Panc1 (cell line): ENCODE measurements at regions not wholly inside any gene's neighbourhood (a gene's known extent, or its start where the extent isn't known, plus 50 kb on each side); places are given as distances from the start of the nearest gene placed in this dataset.

Source experiments
- ATAC-seq: fragments of 200-7000 bp; cut with Tn5 transposase; 2 replicates; pipeline ENCODE4 v1.9.1; 2020; ENCODE audit warnings: mild to moderate bottlenecking, moderate library complexity
- BruUV-seq: library from RNA; stranded (reverse); fragments of 400-500 nt; replicated peaks from 2 replicates; lab custom pipeline; 2021; lab: Mats Ljungman, UMichigan
- CTCF ChIA-PET: fragments of 300-600 bp; sonication (Branson Sonifier 250); formaldehyde crosslinking; loops from one replicate; lab custom pipeline; 2022; ENCODE audit warnings: antibody characterized with exemption; lab: Charles Lee
- POLR2A ChIA-PET: fragments of 300-600 bp; sonication (Branson Sonifier 250); formaldehyde crosslinking; loops from one replicate; lab custom pipeline; 2022; ENCODE audit warnings: antibody characterized with exemption; lab: Charles Lee
- DNase-seq: peaks from one replicate; pipeline ENCODE4 v3.0.0-alpha.2; 2010; ENCODE audit warnings: low read depth, low spot score
- H3K27ac ChIP-seq: 2 replicates; pipeline ENCODE4 v1.5.1; 2011; ENCODE audit warnings: mild to moderate bottlenecking, low read length, inconsistent platforms
- H3K27me3 ChIP-seq: fragments of 200-500 bp; sonication (Bioruptor generic); 2 replicates; pipeline ENCODE4 v1.6.0; 2014; ENCODE audit warnings: low read length, inconsistent platforms; ENCODE audit not compliant: control insufficient read depth, insufficient read depth
- H3K36me3 ChIP-seq: fragments of 200-500 bp; sonication (Bioruptor generic); 2 replicates; pipeline ENCODE4 v1.5.1; 2014; ENCODE audit warnings: inconsistent platforms, mild to moderate bottlenecking, low read length, moderate library complexity; ENCODE audit not compliant: control insufficient read depth, insufficient read depth
- H3K4me1 ChIP-seq: 2 replicates; pipeline ENCODE4 v1.5.1; 2011; ENCODE audit warnings: inconsistent platforms, mild to moderate bottlenecking, low read length, moderate library complexity; ENCODE audit not compliant: control insufficient read depth, insufficient read depth
- H3K4me3 ChIP-seq, 2 experiments: 2 replicates each; pipeline ENCODE4 v1.5.1; 2011 to 2012; ENCODE audit warnings: low read depth in 2 of 2, low read length in 2 of 2, mild to moderate bottlenecking in 2 of 2, inconsistent platforms in 1 of 2, moderate library complexity in 1 of 2
- H3K9me3 ChIP-seq: fragments of 200-500 bp; sonication (Bioruptor generic); 2 replicates; pipeline ENCODE4 v1.5.1; 2014; ENCODE audit warnings: low read depth, mild to moderate bottlenecking, inconsistent platforms, low read length, moderate library complexity; ENCODE audit not compliant: control insufficient read depth, insufficient read depth
- POLR2AphosphoS5 ChIP-seq: IDR thresholded peaks from 2 replicates; pipeline ENCODE4 v1.6.1; 2012; ENCODE audit warnings: mild to moderate bottlenecking, low read depth, low read length, moderate library complexity
- SIN3A ChIP-seq: IDR thresholded peaks from 2 replicates; pipeline ENCODE4 v1.6.1; 2012; ENCODE audit warnings: low read depth, mild to moderate bottlenecking, low read length, moderate library complexity, borderline replicate concordance; ENCODE audit not compliant: insufficient read depth
- TCF7L2 ChIP-seq: IDR thresholded peaks from 2 replicates; pipeline ENCODE4 v1.6.1; 2011; ENCODE audit warnings: mild to moderate bottlenecking, low read depth, low read length, inconsistent platforms
- in situ Hi-C: cut with HindIII; loops from 2 replicates; pipeline ENCODE4 v1.10.0; 2016; ENCODE audit warnings: low sequenced_read_pairs, low pct_unique_long_range_greater_than_20kb
- intact Hi-C: fragments of 100-400 bp; cut with micrococcal nuclease; formaldehyde crosslinking; loops from one replicate; pipeline ENCODE4 v1.10.0; 2022; ENCODE audit not compliant: unreplicated experiment
- TF ChIP-seq, protein P1 (sequence below), 2 experiments: IDR thresholded peaks; 2 replicates each; pipeline ENCODE4 v1.6.1; 2011 to 2012; ENCODE audit warnings: low read depth in 2 of 2, control low read depth in 1 of 2, low read length in 1 of 2, mild to moderate bottlenecking in 1 of 2, moderate library complexity in 1 of 2; ENCODE audit not compliant: insufficient read depth in 1 of 2
- TF ChIP-seq, protein P2 (sequence below): fragments of 450-650 bp; IDR thresholded peaks from 2 replicates; pipeline ENCODE4 v1.5.1; 2017; ENCODE audit warnings: mild to moderate bottlenecking

DNA sequence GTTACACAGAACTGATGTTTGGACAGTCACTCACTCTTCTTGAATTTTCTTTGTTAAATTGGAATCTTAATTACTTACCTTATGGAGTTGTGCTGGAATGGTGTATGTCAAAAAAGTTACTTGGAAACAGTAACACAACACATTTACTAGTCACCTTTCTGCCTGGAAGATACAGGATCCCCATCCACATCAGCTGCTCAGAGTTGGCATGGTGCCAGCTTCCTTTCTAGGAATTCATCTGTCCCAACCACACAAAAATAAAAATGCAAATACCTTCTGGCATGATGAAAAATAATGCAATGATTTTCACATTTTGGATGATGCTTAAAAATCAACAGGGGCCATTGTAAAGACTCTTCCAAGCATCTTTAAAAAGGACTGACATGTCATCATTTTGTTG is 341.5 kb downstream of the TMEM38B start:
- H3K4me1 ChIP-seq = no peaks in the 10 kb centered on the region
- no peak for ATAC-seq
- BruUV-seq = no TSS peak
- H3K4me3 ChIP-seq = no peak overlapping the region
- in situ Hi-C loops = no loop called here
- H3K27me3 ChIP-seq = no peaks in the 10 kb centered on the region
- no peaks in the 10 kb centered on the region for H3K9me3 ChIP-seq
- ChIA-PET CTCF (no interaction called here), POLR2A (no interaction called here)
- no peak for DNase-seq
- TF ChIP-seq TCF7L2 (no peak), POLR2AphosphoS5 (no peak), SIN3A (no peak)
- TF ChIP-seq, protein P1, sequence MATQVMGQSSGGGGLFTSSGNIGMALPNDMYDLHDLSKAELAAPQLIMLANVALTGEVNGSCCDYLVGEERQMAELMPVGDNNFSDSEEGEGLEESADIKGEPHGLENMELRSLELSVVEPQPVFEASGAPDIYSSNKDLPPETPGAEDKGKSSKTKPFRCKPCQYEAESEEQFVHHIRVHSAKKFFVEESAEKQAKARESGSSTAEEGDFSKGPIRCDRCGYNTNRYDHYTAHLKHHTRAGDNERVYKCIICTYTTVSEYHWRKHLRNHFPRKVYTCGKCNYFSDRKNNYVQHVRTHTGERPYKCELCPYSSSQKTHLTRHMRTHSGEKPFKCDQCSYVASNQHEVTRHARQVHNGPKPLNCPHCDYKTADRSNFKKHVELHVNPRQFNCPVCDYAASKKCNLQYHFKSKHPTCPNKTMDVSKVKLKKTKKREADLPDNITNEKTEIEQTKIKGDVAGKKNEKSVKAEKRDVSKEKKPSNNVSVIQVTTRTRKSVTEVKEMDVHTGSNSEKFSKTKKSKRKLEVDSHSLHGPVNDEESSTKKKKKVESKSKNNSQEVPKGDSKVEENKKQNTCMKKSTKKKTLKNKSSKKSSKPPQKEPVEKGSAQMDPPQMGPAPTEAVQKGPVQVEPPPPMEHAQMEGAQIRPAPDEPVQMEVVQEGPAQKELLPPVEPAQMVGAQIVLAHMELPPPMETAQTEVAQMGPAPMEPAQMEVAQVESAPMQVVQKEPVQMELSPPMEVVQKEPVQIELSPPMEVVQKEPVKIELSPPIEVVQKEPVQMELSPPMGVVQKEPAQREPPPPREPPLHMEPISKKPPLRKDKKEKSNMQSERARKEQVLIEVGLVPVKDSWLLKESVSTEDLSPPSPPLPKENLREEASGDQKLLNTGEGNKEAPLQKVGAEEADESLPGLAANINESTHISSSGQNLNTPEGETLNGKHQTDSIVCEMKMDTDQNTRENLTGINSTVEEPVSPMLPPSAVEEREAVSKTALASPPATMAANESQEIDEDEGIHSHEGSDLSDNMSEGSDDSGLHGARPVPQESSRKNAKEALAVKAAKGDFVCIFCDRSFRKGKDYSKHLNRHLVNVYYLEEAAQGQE (IDR thresholded peaks at IDR 0.05; ENCODE audit: insufficient read depth in 1 of 2, low read depth in 2 of 2, low read length in 1 of 2) = no peak
- TF ChIP-seq, protein P2, sequence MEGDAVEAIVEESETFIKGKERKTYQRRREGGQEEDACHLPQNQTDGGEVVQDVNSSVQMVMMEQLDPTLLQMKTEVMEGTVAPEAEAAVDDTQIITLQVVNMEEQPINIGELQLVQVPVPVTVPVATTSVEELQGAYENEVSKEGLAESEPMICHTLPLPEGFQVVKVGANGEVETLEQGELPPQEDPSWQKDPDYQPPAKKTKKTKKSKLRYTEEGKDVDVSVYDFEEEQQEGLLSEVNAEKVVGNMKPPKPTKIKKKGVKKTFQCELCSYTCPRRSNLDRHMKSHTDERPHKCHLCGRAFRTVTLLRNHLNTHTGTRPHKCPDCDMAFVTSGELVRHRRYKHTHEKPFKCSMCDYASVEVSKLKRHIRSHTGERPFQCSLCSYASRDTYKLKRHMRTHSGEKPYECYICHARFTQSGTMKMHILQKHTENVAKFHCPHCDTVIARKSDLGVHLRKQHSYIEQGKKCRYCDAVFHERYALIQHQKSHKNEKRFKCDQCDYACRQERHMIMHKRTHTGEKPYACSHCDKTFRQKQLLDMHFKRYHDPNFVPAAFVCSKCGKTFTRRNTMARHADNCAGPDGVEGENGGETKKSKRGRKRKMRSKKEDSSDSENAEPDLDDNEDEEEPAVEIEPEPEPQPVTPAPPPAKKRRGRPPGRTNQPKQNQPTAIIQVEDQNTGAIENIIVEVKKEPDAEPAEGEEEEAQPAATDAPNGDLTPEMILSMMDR = no peak
- intact Hi-C loops = no loop called here
- no peak overlapping the region for H3K27ac ChIP-seq
- H3K36me3 ChIP-seq = no peaks in the 10 kb centered on the region

DNA sequence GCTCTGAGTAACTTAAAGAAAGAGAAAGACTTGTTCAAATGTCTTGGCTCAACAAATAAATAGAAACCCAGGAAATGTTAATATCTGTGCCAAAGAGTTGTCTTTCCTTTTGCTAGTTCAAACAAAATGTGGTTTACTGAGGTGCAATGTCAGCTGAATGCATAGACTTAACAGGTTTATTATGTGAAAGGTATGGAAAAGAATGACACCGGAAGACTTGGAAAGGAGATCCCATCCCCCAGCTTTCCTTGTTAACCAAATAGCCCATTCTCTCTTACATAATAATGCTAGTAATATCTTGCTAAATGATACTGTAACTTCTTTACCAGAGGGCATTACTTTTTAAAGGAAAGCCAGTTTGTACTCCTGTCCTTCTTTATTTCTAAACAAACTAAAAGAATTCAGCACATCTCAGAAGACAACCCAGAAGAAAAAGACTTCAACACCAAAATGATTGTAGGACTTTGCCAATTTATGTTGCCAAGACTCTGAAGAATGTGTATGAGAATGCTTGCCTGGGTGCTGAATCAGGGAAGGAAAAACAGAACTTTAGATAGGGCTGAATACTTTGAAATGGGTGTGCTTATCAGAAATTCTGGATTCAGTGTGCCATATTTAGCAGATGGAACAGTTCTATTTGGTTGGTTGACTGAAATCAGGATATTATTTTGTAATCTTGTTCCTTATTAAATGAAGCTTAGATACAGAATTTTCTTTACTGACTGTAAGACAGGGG is 344.1 kb downstream of the TMEM38B start:
- no peak overlapping the region for H3K4me3 ChIP-seq
- ChIA-PET CTCF (no interaction called here), POLR2A (no interaction called here)
- BruUV-seq = no TSS peak
- ATAC-seq = no peak
- no peak for DNase-seq
- H3K27me3 ChIP-seq = no peaks in the 10 kb centered on the region
- H3K9me3 ChIP-seq = no peaks in the 10 kb centered on the region
- no peak overlapping the region for H3K27ac ChIP-seq
- H3K36me3 ChIP-seq = no peaks in the 10 kb centered on the region
- intact Hi-C loops = no loop called here
- in situ Hi-C loops = no loop called here
- TF ChIP-seq SIN3A (no peak), POLR2AphosphoS5 (no peak), TCF7L2 (no peak)
- TF ChIP-seq, protein P2 = no peak
- TF ChIP-seq, protein P1 (IDR thresholded peaks at IDR 0.05; ENCODE audit: insufficient read depth in 1 of 2, low read depth in 2 of 2, low read length in 1 of 2) = no peak
- no peaks in the 10 kb centered on the region for H3K4me1 ChIP-seq
